HUES64 (cell line): ENCODE measurements at regions not wholly inside any gene's neighbourhood (a gene's known extent, or its start where the extent isn't known, plus 50 kb on each side); places are given as distances from the start of the nearest gene placed in this dataset.
"Not testable (repeated sequence)": the region's sequence is repeated elsewhere in the genome, so short reads cannot be mapped to it uniquely, and the experiment has no call there.

ENCODE experiments used
- H3K27ac ChIP-seq: 2 replicates; pipeline ENCODE4 v1.7.0; 2013; ENCODE audit warnings: low read depth, low read length, inconsistent platforms
- H3K27me3 ChIP-seq: 2 replicates; pipeline ENCODE4 v1.6.1; 2013; ENCODE audit warnings: mild to moderate bottlenecking, low read length; ENCODE audit not compliant: insufficient read depth
- H3K36me3 ChIP-seq: 2 replicates; pipeline ENCODE4 v1.6.1; 2013; ENCODE audit warnings: mild to moderate bottlenecking, low read length; ENCODE audit not compliant: insufficient read depth
- H3K4me1 ChIP-seq: 2 replicates; pipeline ENCODE4 v1.6.1; 2013; ENCODE audit warnings: mild to moderate bottlenecking, low read length, moderate library complexity; ENCODE audit not compliant: insufficient read depth
- H3K4me3 ChIP-seq: 2 replicates; pipeline ENCODE4 v1.5.1; 2013; ENCODE audit warnings: mild to moderate bottlenecking, low read length, moderate library complexity
- H3K9ac ChIP-seq: 2 replicates; pipeline ENCODE4 v1.6.1; 2013; ENCODE audit warnings: mild to moderate bottlenecking, low read depth, low read length
- H3K9me3 ChIP-seq: 2 replicates; pipeline ENCODE4 v1.6.1; 2013; ENCODE audit warnings: low read depth, low read length; ENCODE audit not compliant: insufficient read depth
- WGBS: fragments of 150-250, 120-280 bp; methylation state at CpG from one replicate; pipeline ENCODE4 v1.1.7; 2013; ENCODE audit warnings: missing lambda C conversion rate; 5-methylcytosine and 5-hydroxymethylcytosine counted together

GRCh38 chr1:219863816-219864215, 64.5 kb downstream of the SLC30A10 start:
- not testable (repeated sequence) for H3K4me1 ChIP-seq, H3K9ac ChIP-seq, H3K36me3 ChIP-seq, H3K9me3 ChIP-seq, H3K27me3 ChIP-seq, H3K27ac ChIP-seq, H3K4me3 ChIP-seq
- WGBS = 36% methylated on average over 15 of the region's 16 CpGs

- Histone ChIP-seq H3K27ac (no peak overlapping the region), H3K9me3 (peaks cover 4% of the 10 kb centered on the region), H3K36me3 (no peaks in the 10 kb centered on the region), H3K9ac (no peak overlapping the region), H3K4me1 (no peaks in the 10 kb centered on the region), H3K4me3 (no peak overlapping the region), H3K27me3 (no peaks in the 10 kb centered on the region)
- 39% methylated on average over 1 of the region's 1 CpG for WGBS
Observed at GRCh38 chr1:219862366-219862765, 66.0 kb downstream of the SLC30A10 start.

DNA sequence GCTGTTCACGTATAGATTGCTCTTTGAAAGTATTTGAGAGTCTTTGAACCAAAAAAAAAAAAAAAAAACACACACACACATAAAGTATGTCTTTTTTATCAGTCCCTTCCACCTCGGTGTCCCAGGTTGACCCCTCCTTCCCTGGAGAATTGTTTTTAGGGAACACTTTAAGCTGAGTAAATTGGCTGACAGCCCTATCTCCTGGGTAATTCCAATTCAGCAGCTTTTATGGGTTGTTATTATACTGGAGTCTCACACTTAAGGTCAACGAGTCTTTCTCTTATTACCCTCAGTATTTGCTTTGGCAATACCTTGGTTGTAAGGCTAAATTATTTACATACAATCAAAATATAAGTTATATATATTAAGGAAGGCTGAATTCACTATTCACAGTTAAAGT, 69.4 kb downstream of the SLC30A10 start:
- H3K4me1 ChIP-seq = no peaks in the 10 kb centered on the region
- WGBS = no CpG with 5 or more reads among the region's 3 CpGs
- no peak overlapping the region for H3K27ac ChIP-seq

DNA sequence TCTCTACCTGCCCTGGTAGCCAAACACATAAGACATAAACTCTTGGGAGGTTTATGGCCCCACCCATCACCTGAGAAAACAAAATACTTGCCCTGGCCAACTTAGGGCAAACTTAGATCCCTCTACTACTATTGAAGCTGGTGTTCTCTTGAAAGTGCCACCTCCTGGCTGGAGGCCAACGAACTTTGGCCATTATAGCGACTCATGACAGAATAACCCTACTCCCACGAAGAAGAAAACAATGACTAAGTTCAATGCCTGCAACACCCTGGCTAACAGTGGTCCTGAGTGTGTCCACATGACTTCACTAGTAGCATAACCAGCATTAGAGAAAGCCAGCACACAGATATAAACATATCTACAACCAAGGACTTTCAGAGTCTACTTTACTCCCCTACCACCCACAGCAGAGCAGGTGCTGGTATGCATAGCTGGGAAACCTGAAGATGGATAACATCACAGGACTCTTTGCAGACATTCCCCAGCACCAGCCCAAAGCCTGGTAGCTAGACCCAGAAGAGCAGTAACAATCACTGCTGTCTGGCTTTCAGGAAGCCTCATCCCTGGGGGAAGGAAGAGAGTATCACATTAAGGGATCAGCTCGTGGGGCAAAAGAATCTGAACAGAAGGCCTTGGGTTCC, 81.0 kb downstream of the SLC30A10 start:
- no peaks in the 10 kb centered on the region for H3K4me1 ChIP-seq
- no peak overlapping the region for H3K9ac ChIP-seq
- no peak overlapping the region for H3K4me3 ChIP-seq
- WGBS = 80% methylated on average over 4 of the region's 4 CpGs
- no peak overlapping the region for H3K27ac ChIP-seq
- no peaks in the 10 kb centered on the region for H3K9me3 ChIP-seq
- no peaks in the 10 kb centered on the region for H3K36me3 ChIP-seq
- H3K27me3 ChIP-seq = no peaks in the 10 kb centered on the region

More for the DNA sequence above, 69.4 kb downstream of the SLC30A10 start:
- Histone ChIP-seq H3K36me3 (no peaks in the 10 kb centered on the region), H3K9me3 (peaks cover 4% of the 10 kb centered on the region), H3K27me3 (no peaks in the 10 kb centered on the region), H3K9ac (no peak overlapping the region), H3K4me3 (no peak overlapping the region)

GRCh38 chr1:219839595-219839994, 88.8 kb downstream of the SLC30A10 start:
- H3K4me3 ChIP-seq = peak overlapping the region; percentile 68
- not testable (repeated sequence) for H3K27me3 ChIP-seq, H3K36me3 ChIP-seq

GRCh38 chr1:219837994-219838294, 90.4 kb downstream of the SLC30A10 start:
- no peak overlapping the region for H3K27ac ChIP-seq
- no peak overlapping the region for H3K4me3 ChIP-seq
- H3K36me3 ChIP-seq = no peaks in the 10 kb centered on the region
- H3K4me1 ChIP-seq = peaks cover 21% of the 10 kb centered on the region
- 58% methylated on average over 2 of the region's 2 CpGs for WGBS
- no peaks in the 10 kb centered on the region for H3K9me3 ChIP-seq
- H3K27me3 ChIP-seq = peaks cover 2% of the 10 kb centered on the region; the same call in 1 of the 2 replicates
- H3K9ac ChIP-seq = no peak overlapping the region

More at GRCh38 chr1:219839595-219839994, 88.8 kb downstream of the SLC30A10 start:
- not testable (repeated sequence) for H3K9me3 ChIP-seq, H3K27ac ChIP-seq, H3K4me1 ChIP-seq
- 3% methylated on average over 14 of the region's 15 CpGs for WGBS
- peak overlapping the region; percentile 59; the same call in 1 of the 2 replicates for H3K9ac ChIP-seq

DNA sequence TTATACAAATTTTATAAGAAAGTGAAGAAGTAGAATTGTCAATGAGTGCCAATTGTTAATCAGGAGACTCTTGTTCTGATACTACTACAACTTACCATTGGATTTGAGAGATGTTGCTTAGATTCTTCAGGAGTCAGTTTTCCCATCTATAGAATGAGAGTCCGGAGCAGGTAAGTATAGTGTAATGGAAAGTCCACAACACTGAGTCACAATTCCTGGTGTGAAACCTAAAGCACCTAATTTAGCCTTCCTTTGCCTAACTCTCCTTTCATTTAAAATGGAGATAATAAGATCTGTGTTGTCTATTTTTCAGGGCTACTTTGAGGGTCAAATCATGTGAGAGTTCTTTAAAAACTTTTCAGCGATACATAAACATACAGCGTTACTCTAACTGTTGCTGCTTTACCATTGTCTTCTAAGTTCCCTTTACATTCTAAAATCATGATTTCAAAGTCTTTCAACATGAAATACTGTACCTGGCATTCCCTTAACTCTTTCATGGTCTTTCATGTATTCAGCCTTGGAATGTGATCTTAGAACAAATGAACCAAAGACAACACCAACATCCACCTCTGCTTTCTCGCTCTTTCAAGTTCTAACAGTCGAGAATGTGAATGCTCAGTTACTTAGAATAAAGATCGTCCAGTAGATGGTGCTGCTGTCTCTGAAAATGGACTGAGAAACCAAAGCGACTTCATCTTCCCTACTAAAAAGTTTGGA, 90.9 kb downstream of the SLC30A10 start:
- H3K9ac ChIP-seq = no peak overlapping the region
- 51% methylated on average over 5 of the region's 7 CpGs for WGBS
- no peak overlapping the region for H3K4me3 ChIP-seq

DNA sequence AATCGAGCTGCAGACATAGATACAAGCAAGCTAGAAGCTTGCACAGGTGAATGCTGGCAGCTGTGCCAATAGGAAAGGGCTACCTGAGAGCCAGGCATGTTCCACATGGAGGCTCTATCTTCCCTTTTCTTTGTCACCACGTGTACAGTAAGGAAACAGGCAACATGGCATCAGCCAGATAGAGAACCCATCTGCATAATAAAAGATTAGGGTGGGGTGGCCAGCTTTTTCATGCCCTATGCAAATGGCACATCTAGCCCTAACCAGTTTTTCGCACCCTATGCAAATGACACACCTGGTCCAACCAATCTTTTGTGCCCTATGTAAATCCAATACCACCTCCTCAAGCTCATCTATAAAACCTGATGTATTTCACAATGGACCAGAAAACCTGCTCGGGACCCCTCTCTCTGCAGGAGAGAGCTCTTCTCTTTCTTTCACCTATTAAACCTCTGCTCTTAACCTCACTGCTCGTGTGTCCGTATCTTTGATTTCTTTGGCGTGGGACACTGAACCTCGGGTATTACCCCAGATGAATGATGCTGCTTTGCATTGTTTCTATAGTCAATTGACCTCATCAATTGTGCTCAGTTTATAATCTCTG, 93.9 kb downstream of the SLC30A10 start:
- Histone ChIP-seq H3K9ac (peak overlapping the region; percentile 51), H3K36me3 (no peaks in the 10 kb centered on the region), H3K4me3 (no peak overlapping the region), H3K9me3 (no peaks in the 10 kb centered on the region), H3K27ac (peak overlapping the region; percentile 82), H3K4me1 (peaks cover 25% of the 10 kb centered on the region), H3K27me3 (peaks cover 2% of the 10 kb centered on the region; the same call in 1 of the 2 replicates)
- WGBS = 43% methylated on average over 8 of the region's 8 CpGs

More for the DNA sequence above, 90.9 kb downstream of the SLC30A10 start:
- peaks cover 25% of the 10 kb centered on the region for H3K4me1 ChIP-seq
- no peak overlapping the region for H3K27ac ChIP-seq
- peaks cover 2% of the 10 kb centered on the region; the same call in 1 of the 2 replicates for H3K27me3 ChIP-seq
- H3K36me3 ChIP-seq = no peaks in the 10 kb centered on the region
- no peaks in the 10 kb centered on the region for H3K9me3 ChIP-seq

DNA sequence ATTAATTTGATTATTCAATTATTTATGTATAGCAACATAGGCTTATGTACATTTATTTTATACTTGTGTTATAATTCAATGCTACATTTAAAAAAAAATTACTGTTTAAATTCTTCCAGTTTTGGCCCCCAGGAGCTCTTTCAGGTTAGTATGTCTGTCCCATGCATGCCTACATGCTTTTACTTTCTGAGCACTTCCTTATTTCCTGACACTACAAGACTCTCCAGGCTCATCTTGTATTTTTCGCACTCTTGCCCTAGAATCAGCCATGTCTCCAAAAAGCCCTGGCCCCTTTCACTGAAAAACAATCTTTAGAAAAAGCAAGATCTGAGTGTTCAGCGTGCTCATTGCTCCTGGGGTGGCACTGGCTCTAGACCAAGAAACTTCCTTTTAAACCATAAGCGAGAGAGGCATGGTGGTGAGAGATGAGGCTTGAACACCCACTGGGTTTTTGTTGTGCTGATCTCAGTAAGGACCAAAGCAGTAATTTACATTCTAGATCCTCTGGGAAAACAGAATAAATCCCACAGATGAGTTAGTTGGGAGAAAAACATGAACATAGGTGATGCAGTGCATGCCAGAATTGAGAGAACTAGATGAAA, 95.0 kb downstream of the SLC30A10 start:
- Histone ChIP-seq H3K36me3 (no peaks in the 10 kb centered on the region), H3K9ac (peak overlapping the region; percentile 51; the same call in 1 of the 2 replicates), H3K27me3 (no peaks in the 10 kb centered on the region), H3K4me1 (peaks cover 25% of the 10 kb centered on the region), H3K9me3 (no peaks in the 10 kb centered on the region), H3K4me3 (peak overlapping the region; percentile 22; the same call in 1 of the 2 replicates), H3K27ac (peak overlapping the region; percentile 82)
- 21% methylated on average over 3 of the region's 3 CpGs for WGBS

DNA sequence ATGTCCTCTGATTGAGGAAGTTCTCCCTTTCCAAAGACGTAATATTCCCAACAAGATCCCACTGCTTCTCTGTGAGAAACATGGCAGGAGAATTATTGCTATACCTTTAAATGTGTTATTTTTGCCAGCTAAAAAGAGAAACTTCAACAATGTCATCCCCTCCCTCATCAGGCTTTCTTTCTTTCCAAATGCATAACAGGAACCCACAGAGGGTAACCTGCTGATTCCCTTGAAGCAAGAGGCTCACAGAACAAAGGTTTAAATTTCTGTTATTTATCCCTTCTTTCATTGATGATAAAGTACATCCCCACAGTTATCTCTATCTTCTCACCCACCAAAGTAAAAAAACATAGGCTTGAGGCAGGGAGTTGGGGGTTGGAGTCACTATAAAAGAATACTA, 102.1 kb downstream of the SLC30A10 start:
- Histone ChIP-seq H3K4me3 (no peak overlapping the region), H3K4me1 (peaks cover 20% of the 10 kb centered on the region), H3K36me3 (no peaks in the 10 kb centered on the region), H3K27me3 (no peaks in the 10 kb centered on the region), H3K27ac (peak overlapping the region; percentile 80), H3K9ac (no peak overlapping the region), H3K9me3 (no peaks in the 10 kb centered on the region)
- no CpG with 5 or more reads among the region's 1 CpG for WGBS

DNA sequence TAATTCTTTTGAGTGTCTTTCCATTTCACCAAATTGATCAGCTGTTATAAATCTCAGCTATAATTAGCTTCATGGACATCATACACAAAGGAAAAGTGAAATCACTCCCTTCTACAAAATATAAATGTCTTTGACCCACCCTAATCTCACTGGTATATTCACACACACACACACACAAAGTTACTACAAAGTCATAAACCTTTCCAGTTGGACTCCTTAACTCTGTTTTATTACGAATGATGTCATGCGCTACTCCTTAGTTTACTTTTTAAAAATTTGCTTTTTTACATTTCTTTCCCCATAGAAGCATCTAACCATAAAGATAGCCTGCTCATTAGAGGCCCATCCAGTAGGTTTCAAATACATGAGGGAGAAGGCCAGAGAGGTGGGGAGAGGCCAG, 103.0 kb downstream of the SLC30A10 start:
- no peak overlapping the region for H3K4me3 ChIP-seq
- H3K9me3 ChIP-seq = no peaks in the 10 kb centered on the region
- H3K9ac ChIP-seq = no peak overlapping the region
- 89% methylated on average over 2 of the region's 2 CpGs for WGBS
- H3K4me1 ChIP-seq = peaks cover 20% of the 10 kb centered on the region
- peak overlapping the region; percentile 80; the same call in 1 of the 2 replicates for H3K27ac ChIP-seq
- H3K27me3 ChIP-seq = no peaks in the 10 kb centered on the region
- no peaks in the 10 kb centered on the region for H3K36me3 ChIP-seq
